GM18511 (cell line): ENCODE measurements at regions not wholly inside any gene's neighbourhood (a gene's known extent, or its start where the extent isn't known, plus 50 kb on each side); places are given as distances from the start of the nearest gene placed in this dataset.

Experiments
- ATAC-seq: cut with Tn5 transposase; IDR thresholded peaks from one replicate; pipeline ENCODE4 v1.9.1; 2021; ENCODE audit warnings: mild to moderate bottlenecking, moderate library complexity; ENCODE audit not compliant: unreplicated experiment

GRCh38 chr1:221444346-221444745 is 297.5 kb downstream of the DUSP10 start:
- no peak for ATAC-seq

GRCh38 chr1:221448585-221449175 is 293.2 kb downstream of the DUSP10 start:
- no peak for ATAC-seq

- no peak for ATAC-seq
Measured at GRCh38 chr1:221449194-221449593, 292.7 kb downstream of the DUSP10 start.

- ATAC-seq, result peak; percentile 44
Measured at GRCh38 chr1:221449801-221450470, 292.0 kb downstream of the DUSP10 start.

GRCh38 chr1:221451741-221452140 is 290.1 kb downstream of the DUSP10 start:
- no peak for ATAC-seq

GRCh38 chr1:221454096-221454495 is 287.8 kb downstream of the DUSP10 start:
- no peak for ATAC-seq

- no peak for ATAC-seq
Measured at GRCh38 chr1:221456918-221457317, 285.0 kb downstream of the DUSP10 start.

GRCh38 chr1:221457685-221458446 is 284.0 kb downstream of the DUSP10 start:
- ATAC-seq, result no peak

- no peak for ATAC-seq
Measured at GRCh38 chr1:221458447-221459156, 283.3 kb downstream of the DUSP10 start.

GRCh38 chr1:221459558-221459957 is 282.3 kb downstream of the DUSP10 start:
- no peak for ATAC-seq

- ATAC-seq, result no peak
Measured at GRCh38 chr1:221462345-221462744, 279.5 kb downstream of the DUSP10 start.

GRCh38 chr1:221468546-221468945 is 273.3 kb downstream of the DUSP10 start:
- no peak for ATAC-seq

GRCh38 chr1:221469476-221469875 is 272.4 kb downstream of the DUSP10 start:
- ATAC-seq, result no peak

- ATAC-seq, result no peak
Measured at GRCh38 chr1:221470000-221470698, 271.7 kb downstream of the DUSP10 start.

- ATAC-seq, result no peak
Measured at GRCh38 chr1:221473411-221473810, 268.5 kb downstream of the DUSP10 start.

- ATAC-seq, result no peak
Measured at GRCh38 chr1:221477252-221477651, 264.6 kb downstream of the DUSP10 start.

GRCh38 chr1:221478050-221478949 is 263.6 kb downstream of the DUSP10 start:
- peak; percentile 95 for ATAC-seq

- ATAC-seq, result no peak
Measured at GRCh38 chr1:221487781-221488524, 253.9 kb downstream of the DUSP10 start.

GRCh38 chr1:221488550-221488949 is 253.3 kb downstream of the DUSP10 start:
- ATAC-seq, result no peak
